A549 (cell line): ENCODE measurements at regions not wholly inside any gene's neighbourhood (a gene's known extent, or its start where the extent isn't known, plus 50 kb on each side); places are given as distances from the start of the nearest gene placed in this dataset.

Source experiments
- ATAC-seq, 2 experiments: fragments of 200-7000 bp in 1 of 2; fragments of >200 bp in 1 of 2; cut with Nextera tagmentation in 1 of 2; cut with Tn5 transposase in 1 of 2; 3 replicates each; pipeline versions ENCODE4 v1.8.0 to v1.9.1; 2018 to 2020; ENCODE audit warnings: mild to moderate bottlenecking in 1 of 2, moderate library complexity in 1 of 2
- CTCF ChIA-PET: fragments of 300-600 bp; sonication (Branson Sonifier 250); formaldehyde crosslinking; extraction: SDS; loops from one replicate; lab custom pipeline; 2021; ENCODE audit warnings: antibody characterized with exemption, inconsistent platforms; lab: Yijun Ruan, JAX
- POLR2A ChIA-PET: fragments of 350-600 bp; formaldehyde crosslinking; extraction: SDS; loops from one replicate; lab custom pipeline; 2021; ENCODE audit warnings: antibody characterized with exemption, inconsistent platforms; lab: Yijun Ruan, JAX
- DNase-seq, 2 experiments: peaks; one replicate each; pipeline versions ENCODE4 v3.0.0 to v3.0.0-alpha.2; 2011 to 2016; ENCODE audit warnings: low read depth in 1 of 2, low spot score in 1 of 2
- FAIRE-seq: peaks from 2 replicates; lab custom pipeline; 2011; peaks lifted over from hg19 to GRCh38; lab: Jason Lieb, UNC
- H3K27ac ChIP-seq, 2 experiments: fragments of >200 bp; sonication (Bioruptor Twin); formaldehyde crosslinking; 3 replicates each; pipeline ENCODE4 v1.5.1; 2016 to 2017
- H3K4me1 ChIP-seq: fragments of >200 bp; sonication (Bioruptor Twin); formaldehyde crosslinking; 3 replicates; pipeline ENCODE4 v1.6.1; 2016
- H3K4me2 ChIP-seq: fragments of >200 bp; sonication (Bioruptor Twin); formaldehyde crosslinking; 3 replicates; pipeline ENCODE4 v1.6.1; 2016
- H3K4me3 ChIP-seq: fragments of >200 bp; sonication (Bioruptor Twin); formaldehyde crosslinking; 3 replicates; pipeline ENCODE4 v1.5.1; 2016
- H3K9me3 ChIP-seq: fragments of >200 bp; sonication (Bioruptor Twin); formaldehyde crosslinking; 3 replicates; pipeline ENCODE4 v1.6.1; 2016
- BCL3 ChIP-seq: fragments of >200 bp; sonication (Bioruptor Twin); formaldehyde crosslinking; IDR thresholded peaks from 3 replicates; pipeline ENCODE4 v1.6.1; 2016
- BHLHE40 ChIP-seq: IDR thresholded peaks from 2 replicates; pipeline ENCODE4 v1.6.1; 2012; ENCODE audit warnings: low read depth, low read length, inconsistent platforms
- CBX2 ChIP-seq: fragments of 200-600 bp; sonication (generic); IDR thresholded peaks from 2 replicates; pipeline ENCODE4 v1.6.1; 2016; ENCODE audit warnings: low read depth, mild to moderate bottlenecking, borderline replicate concordance
- CTCF ChIP-seq: fragments of >200 bp; sonication (Bioruptor Twin); formaldehyde crosslinking; IDR thresholded peaks from 3 replicates; pipeline ENCODE4 v1.5.1; 2016
- E2F6 ChIP-seq: IDR thresholded peaks from 2 replicates; pipeline ENCODE4 v1.6.1; 2012; ENCODE audit warnings: low read depth, borderline replicate concordance
- ESRRA ChIP-seq: fragments of 150-350 bp; IDR thresholded peaks from 2 replicates; pipeline ENCODE4 v1.6.1; 2014; ENCODE audit warnings: mild to moderate bottlenecking, low read length, borderline replicate concordance
- FOSB ChIP-seq: fragments of 250-450 bp; sonication (Bioruptor Pico); IDR thresholded peaks from 2 replicates; pipeline ENCODE4 v1.5.0; 2020; ENCODE audit warnings: mild to moderate bottlenecking, moderate library complexity
- HDAC2 ChIP-seq: fragments of 200-600 bp; sonication (generic); IDR thresholded peaks from 2 replicates; pipeline ENCODE4 v1.6.1; 2016
- HES2 ChIP-seq: fragments of >200 bp; sonication (Bioruptor Twin); formaldehyde crosslinking; IDR thresholded peaks from 2 replicates; pipeline ENCODE4 v1.6.1; 2016
- HMGXB4 ChIP-seq: fragments of 250-450 bp; sonication (Bioruptor Pico); IDR thresholded peaks from 2 replicates; pipeline ENCODE4 v1.5.0; 2021; ENCODE audit warnings: mild to moderate bottlenecking, moderate library complexity, borderline replicate concordance
- JUN ChIP-seq, 2 experiments: fragments of >200 bp; sonication (Bioruptor Twin); formaldehyde crosslinking; IDR thresholded peaks; 2 replicates in 1 of 2; 3 replicates in 1 of 2; pipeline ENCODE4 v1.6.1; 2016 to 2017
- KDM1A ChIP-seq: fragments of 200-600 bp; sonication (generic); IDR thresholded peaks from 2 replicates; pipeline ENCODE4 v1.6.1; 2016; ENCODE audit warnings: low read depth, mild to moderate bottlenecking
- KDM5A ChIP-seq: fragments of 200-600 bp; sonication (generic); IDR thresholded peaks from 2 replicates; pipeline ENCODE4 v1.6.1; 2016; ENCODE audit warnings: antibody characterized with exemption, mild to moderate bottlenecking
- MAX ChIP-seq: IDR thresholded peaks from 2 replicates; pipeline ENCODE4 v1.6.1; 2012
- MYC ChIP-seq: IDR thresholded peaks from 2 replicates; pipeline ENCODE4 v1.6.1; 2012; ENCODE audit warnings: mild to moderate bottlenecking, inconsistent platforms, low read length, improper control_type of control experiment, borderline replicate concordance
- NFE2L2 ChIP-seq: fragments of 150-350 bp; conservative IDR thresholded peaks from 2 replicates; pipeline ENCODE4 v1.6.1; 2014; ENCODE audit warnings: low read length
- NR3C1 ChIP-seq: fragments of >200 bp; sonication (Bioruptor Twin); formaldehyde crosslinking; IDR thresholded peaks from 3 replicates; pipeline ENCODE4 v1.6.1; 2017
- PBX3 ChIP-seq: IDR thresholded peaks from 2 replicates; pipeline ENCODE4 v1.6.1; 2012
- POLR2A ChIP-seq: IDR thresholded peaks from 2 replicates; pipeline ENCODE4 v1.6.1; 2012; ENCODE audit warnings: mild to moderate bottlenecking, low read length
- RAD21 ChIP-seq, 2 experiments: fragments of >200 bp in 1 of 2; sonication (Bioruptor Twin) in 1 of 2; formaldehyde crosslinking in 1 of 2; IDR thresholded peaks in 1 of 2; conservative IDR thresholded peaks in 1 of 2; 2 replicates in 1 of 2; 3 replicates in 1 of 2; pipeline ENCODE4 v1.6.1; 2012 to 2018; ENCODE audit warnings: inconsistent platforms in 1 of 2
- RFX5 ChIP-seq: fragments of 450-650 bp; IDR thresholded peaks from 2 replicates; pipeline ENCODE4 v1.7.1; 2014; ENCODE audit warnings: antibody characterized with exemption, mild to moderate bottlenecking, moderate library complexity
- SREBF2 ChIP-seq: fragments of 450-650 bp; IDR thresholded peaks from 2 replicates; pipeline ENCODE4 v1.6.1; 2014; ENCODE audit warnings: mild to moderate bottlenecking, moderate library complexity
- TFCP2L1 ChIP-seq: fragments of 250-450 bp; sonication (Bioruptor Pico); IDR thresholded peaks from 2 replicates; pipeline ENCODE4 v1.5.0; 2021; ENCODE audit warnings: mild to moderate bottlenecking
- TP53 ChIP-seq: fragments of 250-450 bp; sonication (Bioruptor Pico); IDR thresholded peaks from 2 replicates; pipeline ENCODE4 v1.5.0; 2021; ENCODE audit warnings: mild to moderate bottlenecking, moderate library complexity
- USF2 ChIP-seq: fragments of 450-650 bp; IDR thresholded peaks from 2 replicates; pipeline ENCODE4 v1.6.1; 2014; ENCODE audit warnings: antibody characterized with exemption
- ZC3H11A ChIP-seq: fragments of 450-650 bp; IDR thresholded peaks from 2 replicates; pipeline ENCODE4 v1.6.1; 2014; ENCODE audit warnings: antibody characterized with exemption, mild to moderate bottlenecking
- ZFP36 ChIP-seq: fragments of 450-650 bp; IDR thresholded peaks from 2 replicates; pipeline ENCODE4 v1.6.1; 2014; ENCODE audit warnings: borderline replicate concordance; ENCODE audit not compliant: partially characterized antibody
- WGBS: methylation state at CpG from one replicate; pipeline ENCODE4 v1.1.6; 2017; ENCODE audit errors: missing lambda C conversion rate; 5-methylcytosine and 5-hydroxymethylcytosine counted together

GRCh38 chr6:139567095-139567494 is 192.6 kb upstream of the CITED2 start:
- no peak for FAIRE-seq
- H3K4me3 ChIP-seq, result no peak overlapping the region
- H3K4me2 ChIP-seq, result no peak overlapping the region
- ChIA-PET CTCF (interaction anchor here (0.9 kb wide), 1 partner anchor 11 kb away, joined by 3 read pairs; no protein-coding TSS in a partner anchor), POLR2A (no interaction called here)
- H3K9me3 ChIP-seq, result no peaks in the 10 kb centered on the region
- TF ChIP-seq E2F6, result no peak
- no peak for TF ChIP-seq ZC3H11A
- no peak for TF ChIP-seq ESRRA
- no peak for TF ChIP-seq TP53
- no peak for TF ChIP-seq RFX5
- no peak for TF ChIP-seq BCL3
- TF ChIP-seq POLR2A, result no peak
- no peak for TF ChIP-seq ZFP36
- TF ChIP-seq KDM5A, result no peak
- TF ChIP-seq HES2, result no peak
- TF ChIP-seq MAX, result no peak
- no peak for TF ChIP-seq CBX2
- no peak for TF ChIP-seq MYC
- TF ChIP-seq JUN (IDR thresholded peaks at IDR 0.05), result no peak
- no peak for TF ChIP-seq FOSB (CRISPR knock-in tag)
- DNase-seq, result no peak
- ATAC-seq, result no peak
- H3K27ac ChIP-seq, result no peak overlapping the region
- WGBS, result 77% methylated on average over 3 of the region's 3 CpGs
- H3K4me1 ChIP-seq, result peaks cover 12% of the 10 kb centered on the region

- Histone ChIP-seq H3K4me1 (peaks cover 12% of the 10 kb centered on the region), H3K4me2 (no peak overlapping the region), H3K9me3 (no peaks in the 10 kb centered on the region), H3K4me3 (no peak overlapping the region), H3K27ac (no peak overlapping the region)
- POLR2A ChIA-PET, result no interaction called here
- TF ChIP-seq CBX2 (no peak), SREBF2 (no peak), MAX (no peak), KDM1A (no peak), ZFP36 (no peak), BHLHE40 (no peak), HDAC2 (no peak), NFE2L2 (no peak), RAD21 (conservative IDR thresholded peaks at IDR 0.05 in 1 of 2, IDR thresholded peaks at IDR 0.05 in 1 of 2) (no peak)
- ATAC-seq, result no peak
- CTCF ChIA-PET, result no interaction called here
- no peak for DNase-seq
- FAIRE-seq, result no peak
- 0% methylated on average over 1 of the region's 1 CpG for WGBS
Measured at GRCh38 chr6:139565591-139565990, 191.1 kb upstream of the CITED2 start.

- ChIA-PET POLR2A (no interaction called here), CTCF (no interaction called here)
- H3K4me1 ChIP-seq, result no peaks in the 10 kb centered on the region
- H3K4me3 ChIP-seq, result no peak overlapping the region
- ATAC-seq (no peak), FAIRE-seq (no peak), DNase-seq (no peak)
- no peaks in the 10 kb centered on the region for H3K9me3 ChIP-seq
- H3K27ac ChIP-seq, result no peak overlapping the region
- H3K4me2 ChIP-seq, result no peak overlapping the region
- 89% methylated on average over 3 of the region's 3 CpGs for WGBS
- TF ChIP-seq TP53 (no peak), PBX3 (no peak), CTCF (no peak), SREBF2 (no peak), ESRRA (no peak), USF2 (no peak), TFCP2L1 (CRISPR knock-in tag) (no peak), NR3C1 (no peak), HMGXB4 (no peak), HES2 (no peak)
Measured at GRCh38 chr6:139557547-139557946, 183.1 kb upstream of the CITED2 start.
